Sigmoid colon (tissue), 3 donors: ENCODE measurements at regions not wholly inside any gene's neighbourhood (a gene's known extent, or its start where the extent isn't known, plus 50 kb on each side); places are given as distances from the start of the nearest gene placed in this dataset.

ENCODE experiments used
- POLR2A ChIP-seq, 2 donors: fragments of 450-650 bp; IDR thresholded peaks; one replicate each; pipeline ENCODE4 v1.6.1; 2016; ENCODE audit warnings: antibody characterized with exemption in 2 of 2, mild to moderate bottlenecking in 2 of 2, moderate library complexity in 2 of 2
- TF ChIP-seq, protein P1 (sequence below), 4 experiments: fragments of 450-650 bp in 3 of 4; fragments of 200-600 bp in 1 of 4; IDR thresholded peaks; one replicate each; pipeline ENCODE4 v1.5.1; 2016 to 2019; ENCODE audit warnings: antibody characterized with exemption in 4 of 4, mild to moderate bottlenecking in 3 of 4, moderate library complexity in 2 of 4

DNA sequence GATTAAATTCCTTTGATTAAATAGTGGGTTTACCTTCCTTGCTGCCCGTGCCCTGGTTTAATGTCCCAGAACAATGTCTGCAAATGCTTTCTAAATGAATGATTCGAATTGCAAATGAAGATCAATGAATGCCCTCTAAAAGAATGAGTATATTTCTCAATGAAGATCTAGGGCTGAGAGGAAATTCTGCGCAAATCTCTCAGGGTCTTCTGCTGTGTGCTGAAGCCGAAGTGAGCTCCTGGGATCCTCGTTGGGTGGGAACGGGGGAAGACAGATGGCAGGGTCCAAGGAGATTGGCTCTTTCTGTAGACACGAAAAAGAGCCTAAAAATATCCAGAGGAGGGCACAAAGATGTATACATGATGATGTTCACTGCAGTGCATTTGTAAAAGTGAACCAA is 224.8 kb downstream of the STIM2 start:
- TF ChIP-seq POLR2A (IDR thresholded peaks at IDR 0.05) = no peak
- TF ChIP-seq, protein P1, sequence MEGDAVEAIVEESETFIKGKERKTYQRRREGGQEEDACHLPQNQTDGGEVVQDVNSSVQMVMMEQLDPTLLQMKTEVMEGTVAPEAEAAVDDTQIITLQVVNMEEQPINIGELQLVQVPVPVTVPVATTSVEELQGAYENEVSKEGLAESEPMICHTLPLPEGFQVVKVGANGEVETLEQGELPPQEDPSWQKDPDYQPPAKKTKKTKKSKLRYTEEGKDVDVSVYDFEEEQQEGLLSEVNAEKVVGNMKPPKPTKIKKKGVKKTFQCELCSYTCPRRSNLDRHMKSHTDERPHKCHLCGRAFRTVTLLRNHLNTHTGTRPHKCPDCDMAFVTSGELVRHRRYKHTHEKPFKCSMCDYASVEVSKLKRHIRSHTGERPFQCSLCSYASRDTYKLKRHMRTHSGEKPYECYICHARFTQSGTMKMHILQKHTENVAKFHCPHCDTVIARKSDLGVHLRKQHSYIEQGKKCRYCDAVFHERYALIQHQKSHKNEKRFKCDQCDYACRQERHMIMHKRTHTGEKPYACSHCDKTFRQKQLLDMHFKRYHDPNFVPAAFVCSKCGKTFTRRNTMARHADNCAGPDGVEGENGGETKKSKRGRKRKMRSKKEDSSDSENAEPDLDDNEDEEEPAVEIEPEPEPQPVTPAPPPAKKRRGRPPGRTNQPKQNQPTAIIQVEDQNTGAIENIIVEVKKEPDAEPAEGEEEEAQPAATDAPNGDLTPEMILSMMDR (IDR thresholded peaks at IDR 0.05) = no peak
